Upper lobe of right lung (tissue), 1 donor: ENCODE measurements at regions not wholly inside any gene's neighbourhood (a gene's known extent, or its start where the extent isn't known, plus 50 kb on each side); places are given as distances from the start of the nearest gene placed in this dataset.

ENCODE experiments used
- ATAC-seq: fragments of 200-7000 bp; cut with Tn5 transposase; one replicate; pipeline ENCODE4 v1.9.1; 2020; ENCODE audit warnings: mild to moderate bottlenecking, moderate library complexity
- DNase-seq: peaks from one replicate; pipeline ENCODE4 v3.0.0-alpha.2; 2020
- H3K27ac ChIP-seq: fragments of 200-600 bp; one replicate; pipeline ENCODE4 v1.8.0; 2022
- H3K27me3 ChIP-seq: fragments of 200-600 bp; one replicate; pipeline ENCODE4 v1.8.0; 2022; ENCODE audit warnings: mild to moderate bottlenecking
- H3K36me3 ChIP-seq: fragments of 200-600 bp; one replicate; pipeline ENCODE4 v1.8.0; 2022
- H3K4me1 ChIP-seq: fragments of 200-600 bp; one replicate; pipeline ENCODE4 v1.8.0; 2022
- H3K4me3 ChIP-seq: fragments of 200-600 bp; one replicate; pipeline ENCODE4 v1.8.0; 2022; ENCODE audit warnings: mild to moderate bottlenecking
- H3K9me3 ChIP-seq: fragments of 200-600 bp; one replicate; pipeline ENCODE4 v1.8.0; 2022
- CTCF ChIP-seq: fragments of 200-600 bp; IDR thresholded peaks from one replicate; pipeline ENCODE4 v1.8.0; 2022; ENCODE audit warnings: antibody characterized with exemption
- intact Hi-C: fragments of 100-400 bp; cut with DNase I; formaldehyde crosslinking; loops from one replicate; pipeline ENCODE4 v1.11.0; 2022
- donor health status: DM: no; HTN: yes; CAD: no; lungs with severe emphysema.

- no peak for TF ChIP-seq CTCF
- Histone ChIP-seq H3K4me1 (no peaks in the 10 kb centered on the region), H3K36me3 (no peaks in the 10 kb centered on the region), H3K27me3 (no peaks in the 10 kb centered on the region), H3K9me3 (no peaks in the 10 kb centered on the region), H3K27ac (no peak overlapping the region), H3K4me3 (no peak overlapping the region)
- intact Hi-C loops: no loop called here
- no peak for DNase-seq
- no peak for ATAC-seq
Observed at GRCh38 chr12:102741196-102741595, 175.8 kb downstream of the PAH start.

GRCh38 chr12:102740141-102740955 lies 176.7 kb downstream of the PAH start:
- ATAC-seq (no peak), DNase-seq (no peak)
- no peaks in the 10 kb centered on the region for H3K27me3 ChIP-seq
- intact Hi-C loops: no loop called here
- no peak overlapping the region for H3K27ac ChIP-seq
- no peak overlapping the region for H3K4me3 ChIP-seq
- no peaks in the 10 kb centered on the region for H3K36me3 ChIP-seq
- H3K4me1 ChIP-seq: no peaks in the 10 kb centered on the region
- H3K9me3 ChIP-seq: no peaks in the 10 kb centered on the region
- no peak for TF ChIP-seq CTCF

GRCh38 chr12:102736328-102736727 lies 180.7 kb downstream of the PAH start:
- Histone ChIP-seq H3K36me3 (no peaks in the 10 kb centered on the region), H3K4me3 (no peak overlapping the region), H3K27ac (no peak overlapping the region), H3K4me1 (no peaks in the 10 kb centered on the region), H3K27me3 (no peaks in the 10 kb centered on the region), H3K9me3 (no peaks in the 10 kb centered on the region)
- no peak for DNase-seq
- intact Hi-C loops: no loop called here
- TF ChIP-seq CTCF: no peak
- no peak for ATAC-seq

- DNase-seq: no peak
- intact Hi-C loops: no loop called here
- no peaks in the 10 kb centered on the region for H3K9me3 ChIP-seq
Observed at GRCh38 chr12:102735104-102735503, 181.9 kb downstream of the PAH start.

GRCh38 chr12:102730996-102731395 lies 186.0 kb downstream of the PAH start:
- DNase-seq: no peak
- intact Hi-C loops: no loop called here
- no peak for ATAC-seq
- Histone ChIP-seq H3K27ac (no peak overlapping the region), H3K4me1 (no peaks in the 10 kb centered on the region), H3K27me3 (no peaks in the 10 kb centered on the region), H3K36me3 (no peaks in the 10 kb centered on the region), H3K4me3 (no peak overlapping the region), H3K9me3 (no peaks in the 10 kb centered on the region)
- no peak for TF ChIP-seq CTCF

More at GRCh38 chr12:102735104-102735503, 181.9 kb downstream of the PAH start:
- Histone ChIP-seq H3K4me3 (no peak overlapping the region), H3K27me3 (no peaks in the 10 kb centered on the region), H3K27ac (no peak overlapping the region), H3K4me1 (no peaks in the 10 kb centered on the region), H3K36me3 (no peaks in the 10 kb centered on the region)
- no peak for TF ChIP-seq CTCF
- ATAC-seq: no peak
